ENCODE measurements at regions not wholly inside any gene's neighbourhood (a gene's known extent, or its start where the extent isn't known, plus 50 kb on each side); places are given as distances from the start of the nearest gene placed in this dataset.

- TF ChIP-seq CTCF (conservative IDR thresholded peaks at IDR 0.05; ENCODE audit: low read depth) = no peak
- ChIA-PET CTCF (interaction anchor here (0.6 kb wide), 1 partner anchor 261 kb away, joined by 3 read pairs; no protein-coding TSS in a partner anchor), POLR2A (ENCODE audit: low non-redundant PET) (no interaction called here)
- DNase-seq (ENCODE audit: low spot score) = no peak
- H3K27ac ChIP-seq = no peak overlapping the region
Observed at GRCh38 chr15:39432912-39433348, 147.9 kb upstream of the THBS1 start.

GRCh38 chr15:39433376-39433775 lies 147.5 kb upstream of the THBS1 start:
- ChIA-PET POLR2A (ENCODE audit: low non-redundant PET) (no interaction called here), CTCF (interaction anchor here (0.6 kb wide), 1 partner anchor 262 kb away, joined by 3 read pairs; no protein-coding TSS in a partner anchor)
- no peak overlapping the region for H3K27ac ChIP-seq
- TF ChIP-seq CTCF (conservative IDR thresholded peaks at IDR 0.05; ENCODE audit: low read depth) = no peak
- no peak for DNase-seq (ENCODE audit: low spot score)

GRCh38 chr15:39434163-39434562 lies 146.7 kb upstream of the THBS1 start:
- no peak overlapping the region for H3K27ac ChIP-seq
- no peak for TF ChIP-seq CTCF (conservative IDR thresholded peaks at IDR 0.05; ENCODE audit: low read depth)
- no peak for DNase-seq (ENCODE audit: low spot score)
- ChIA-PET CTCF (no interaction called here), POLR2A (ENCODE audit: low non-redundant PET) (no interaction called here)

GRCh38 chr15:39434751-39435238 lies 146.1 kb upstream of the THBS1 start:
- TF ChIP-seq CTCF (conservative IDR thresholded peaks at IDR 0.05; ENCODE audit: low read depth) = no peak
- CTCF ChIA-PET = no interaction called here
- POLR2A ChIA-PET (ENCODE audit: low non-redundant PET) = no interaction called here
- no peak for DNase-seq (ENCODE audit: low spot score)
- H3K27ac ChIP-seq = no peak overlapping the region

GRCh38 chr15:39435244-39435643 lies 145.6 kb upstream of the THBS1 start:
- no peak overlapping the region for H3K27ac ChIP-seq
- no peak for TF ChIP-seq CTCF (conservative IDR thresholded peaks at IDR 0.05; ENCODE audit: low read depth)
- no peak for DNase-seq (ENCODE audit: low spot score)
- ChIA-PET CTCF (no interaction called here), POLR2A (ENCODE audit: low non-redundant PET) (no interaction called here)

GRCh38 chr15:39438260-39438659 lies 142.6 kb upstream of the THBS1 start:
- CTCF ChIA-PET = interaction anchor here (0.5 to 1.1 kb wide), 6 partner anchors 11 to 297 kb away, joined by 3 to 5 read pairs (median 3); no protein-coding TSS in a partner anchor
- DNase-seq (ENCODE audit: low spot score) = no peak
- TF ChIP-seq CTCF (conservative IDR thresholded peaks at IDR 0.05; ENCODE audit: low read depth) = no peak
- POLR2A ChIA-PET (ENCODE audit: low non-redundant PET) = no interaction called here
- H3K27ac ChIP-seq = no peak overlapping the region

All from RWPE1 (cell line).